Amniotic stem cell (primary cell): ENCODE measurements at regions not wholly inside any gene's neighbourhood (a gene's known extent, or its start where the extent isn't known, plus 50 kb on each side); places are given as distances from the start of the nearest gene placed in this dataset.
"Not testable (repeated sequence)": the region's sequence is repeated elsewhere in the genome, so short reads cannot be mapped to it uniquely, and the experiment has no call there.

Source experiments
- DNase-seq: peaks from one replicate; lab custom pipeline; 2025; lab: John Stamatoyannopoulos, UW

DNA sequence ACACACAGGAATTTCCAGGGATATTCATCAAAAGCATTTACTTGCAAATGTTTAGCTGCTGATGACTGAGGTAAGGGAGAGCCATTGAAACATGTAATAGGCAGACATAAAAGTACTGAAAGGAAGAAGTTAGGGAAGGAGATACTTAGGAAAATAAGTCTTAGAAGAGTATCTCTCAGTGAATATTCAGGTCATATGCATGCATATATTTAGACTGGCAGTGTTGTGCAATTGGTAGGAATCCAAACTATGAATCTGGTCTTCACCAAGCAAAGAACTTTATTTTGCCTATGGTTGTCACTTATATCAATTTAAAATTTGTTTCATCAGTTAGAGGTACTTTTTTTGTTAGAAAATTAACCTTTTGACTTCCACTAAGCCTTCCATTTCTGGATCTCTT, 1490.7 kb downstream of the SUCLG1 start:
- no peak for DNase-seq

DNA sequence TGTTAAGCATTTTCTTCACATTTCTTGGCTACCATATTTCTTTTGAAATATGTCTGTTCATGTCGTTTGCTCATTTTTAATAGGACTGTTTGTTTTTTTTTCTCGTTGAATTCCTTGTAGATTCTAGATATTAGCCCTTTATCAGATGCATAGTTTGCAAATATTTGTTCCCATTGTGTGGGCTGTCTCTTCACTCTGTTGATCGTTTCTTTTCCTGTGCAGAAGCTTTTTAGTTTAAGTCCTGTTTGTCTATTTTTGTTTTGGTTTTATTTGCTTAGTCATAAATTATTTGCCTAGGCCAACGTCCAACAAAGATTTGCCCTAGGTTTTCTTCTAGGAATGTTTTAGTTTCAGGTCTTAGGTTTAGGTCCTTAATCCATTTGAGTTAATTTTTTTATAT, 1494.7 kb downstream of the SUCLG1 start:
- DNase-seq: no peak

DNA sequence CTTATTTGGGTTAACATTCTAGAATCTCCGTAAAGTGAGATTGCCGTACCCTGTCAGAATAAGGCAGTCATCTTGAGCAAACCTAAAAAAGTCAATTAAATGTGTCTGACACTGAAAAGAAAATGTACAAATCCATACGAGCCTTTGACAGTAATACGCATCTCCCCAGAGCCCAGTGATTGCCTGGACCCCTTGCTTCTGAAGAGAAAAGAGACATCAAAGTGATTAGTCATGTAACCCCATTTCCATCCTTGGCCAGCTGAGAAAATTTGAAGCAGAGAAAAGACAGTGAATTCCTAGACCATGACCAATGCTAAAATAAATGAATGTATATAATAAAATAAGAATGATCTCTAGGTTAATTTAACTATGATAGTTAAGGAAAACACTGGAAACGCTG, 1499.4 kb downstream of the SUCLG1 start:
- DNase-seq: no peak

DNA sequence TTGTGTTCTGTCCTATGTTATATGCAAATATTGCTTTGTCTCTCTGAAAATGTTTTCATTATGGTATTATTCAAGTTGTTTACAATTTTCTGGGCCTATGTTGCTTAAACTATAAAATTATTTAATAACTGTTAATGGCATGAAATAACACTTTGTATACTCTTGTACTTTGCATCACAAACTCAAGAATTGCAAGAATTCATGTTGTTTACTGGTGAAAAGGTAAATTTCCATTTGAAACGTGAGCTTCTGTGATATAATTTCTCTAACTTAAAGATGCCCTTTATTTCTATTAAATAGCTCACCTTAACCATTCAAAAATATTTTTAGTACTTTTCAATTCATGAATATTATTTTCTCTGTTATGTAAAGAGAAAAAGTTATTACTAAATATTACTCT, 1504.2 kb downstream of the SUCLG1 start:
- DNase-seq: no peak

DNA sequence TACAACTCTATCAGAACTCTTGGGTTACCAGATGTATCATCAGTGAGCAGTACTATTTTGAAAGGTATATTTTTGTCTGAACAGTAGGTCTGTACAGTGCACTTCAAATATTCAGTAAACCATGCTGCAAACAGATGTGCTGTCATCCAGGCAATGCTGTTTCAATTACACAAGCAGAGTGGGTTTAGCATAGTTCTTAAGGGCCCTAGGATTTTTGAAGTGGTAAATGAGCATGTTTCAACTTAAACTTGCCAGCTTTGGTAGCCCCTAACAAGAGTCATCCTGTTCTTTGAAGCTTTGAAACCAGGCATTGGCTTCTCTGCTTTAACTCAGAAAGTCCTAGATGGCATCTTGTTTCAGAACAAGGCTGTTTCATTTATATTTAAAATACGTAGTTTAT, 1519.9 kb downstream of the SUCLG1 start:
- DNase-seq: no peak

DNA sequence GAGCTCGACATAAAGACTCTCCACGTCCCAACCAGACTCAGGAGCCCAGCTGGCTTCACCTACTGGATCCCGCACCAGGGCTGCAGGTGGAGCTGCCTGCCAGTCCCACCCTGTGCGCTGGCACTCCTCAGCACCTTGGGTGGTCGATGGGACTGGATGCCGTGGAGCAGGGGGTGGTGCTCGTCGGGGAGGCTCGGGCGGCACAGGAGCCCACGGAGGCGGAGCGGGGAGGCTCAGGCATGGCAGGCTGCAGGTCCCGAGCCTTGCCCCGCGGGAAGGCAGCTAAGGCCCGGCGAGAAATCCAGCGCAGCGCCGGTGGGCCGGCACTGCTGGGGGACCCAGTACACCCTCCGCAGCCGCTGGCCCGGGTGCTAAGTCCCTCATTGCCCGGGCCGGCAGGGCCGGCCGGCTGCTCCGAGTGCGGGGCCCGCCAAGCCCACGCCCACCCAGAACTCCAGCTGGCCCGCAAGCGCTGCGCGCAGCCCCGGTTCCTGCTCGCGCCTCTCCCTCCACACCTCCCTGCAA, 1520.7 kb downstream of the SUCLG1 start:
- not testable (repeated sequence) for DNase-seq

DNA sequence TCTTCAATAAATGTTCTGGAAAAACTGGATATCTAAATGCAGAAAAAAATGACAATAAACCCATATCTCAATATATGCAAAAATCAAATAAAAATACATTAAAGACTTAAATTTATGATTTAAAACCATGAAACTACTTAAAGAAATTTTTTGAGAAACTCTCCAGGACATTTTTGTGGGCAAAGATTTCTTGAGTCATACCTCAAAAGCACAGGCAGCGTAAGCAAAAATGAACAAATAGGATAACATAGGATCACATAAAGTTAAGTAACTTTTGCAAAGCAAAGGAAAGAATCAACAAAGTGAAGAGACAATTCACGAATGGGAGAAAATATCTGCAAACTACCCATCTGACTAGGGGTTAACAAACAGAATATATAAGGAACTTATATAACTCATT, 1545.5 kb downstream of the SUCLG1 start:
- no peak for DNase-seq

DNA sequence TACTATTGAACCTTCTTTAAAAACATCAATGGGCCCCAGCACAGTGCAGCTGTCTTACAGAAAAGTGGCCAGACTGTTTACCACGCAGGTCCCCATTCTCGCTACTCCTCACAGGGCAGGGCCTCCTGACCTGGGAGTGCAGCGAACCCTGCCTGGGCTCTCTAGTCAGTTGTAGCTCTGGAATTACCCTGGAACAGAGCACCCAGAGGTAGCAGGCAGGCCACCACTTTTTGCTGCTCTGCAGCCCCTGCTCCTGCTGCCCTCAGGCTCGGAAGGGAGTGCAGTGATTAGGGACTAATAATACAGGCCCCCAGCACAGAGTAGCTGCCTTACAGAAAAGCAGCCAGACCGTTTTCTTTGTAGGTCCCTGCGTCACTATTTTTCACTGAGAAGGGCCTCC, 1563.0 kb downstream of the SUCLG1 start:
- no peak for DNase-seq

DNA sequence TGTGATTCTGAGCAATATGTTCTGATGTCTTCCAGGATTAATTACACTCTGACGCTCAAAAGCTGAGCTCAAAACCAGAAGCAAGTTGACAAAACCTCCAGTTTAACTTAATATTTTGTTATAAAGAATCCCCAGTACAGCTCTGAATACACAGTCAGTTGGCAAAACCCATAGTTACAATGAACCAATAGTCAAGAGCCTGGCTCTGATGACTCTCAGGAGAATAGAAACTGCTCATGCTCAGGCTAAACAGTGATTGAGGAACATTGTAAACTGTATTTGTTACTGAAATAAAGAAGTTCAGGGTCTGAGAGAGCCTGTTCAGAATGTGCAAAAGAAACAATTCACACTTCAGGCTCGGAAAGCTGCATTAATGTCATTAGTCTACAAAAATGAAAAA, 1565.9 kb downstream of the SUCLG1 start:
- DNase-seq: no peak

DNA sequence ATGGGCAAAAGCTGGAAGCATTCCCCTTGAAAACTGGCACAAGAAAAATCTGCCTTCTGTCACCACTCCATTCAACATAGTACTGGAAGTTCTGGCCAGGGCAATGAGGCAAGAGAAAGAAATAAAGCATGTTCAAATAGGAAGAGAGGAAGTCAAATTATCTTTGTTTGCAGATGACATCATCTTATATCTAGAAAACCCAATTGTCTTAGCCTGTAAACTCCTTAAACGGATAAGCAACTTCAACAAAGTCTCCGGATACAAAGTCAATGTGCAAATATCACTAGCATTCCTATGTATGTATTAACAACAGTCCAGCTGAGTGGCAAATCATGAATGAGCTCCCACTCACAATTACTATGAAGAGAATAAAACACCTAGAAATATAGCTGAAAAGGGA, 1579.3 kb downstream of the SUCLG1 start:
- DNase-seq: no peak

DNA sequence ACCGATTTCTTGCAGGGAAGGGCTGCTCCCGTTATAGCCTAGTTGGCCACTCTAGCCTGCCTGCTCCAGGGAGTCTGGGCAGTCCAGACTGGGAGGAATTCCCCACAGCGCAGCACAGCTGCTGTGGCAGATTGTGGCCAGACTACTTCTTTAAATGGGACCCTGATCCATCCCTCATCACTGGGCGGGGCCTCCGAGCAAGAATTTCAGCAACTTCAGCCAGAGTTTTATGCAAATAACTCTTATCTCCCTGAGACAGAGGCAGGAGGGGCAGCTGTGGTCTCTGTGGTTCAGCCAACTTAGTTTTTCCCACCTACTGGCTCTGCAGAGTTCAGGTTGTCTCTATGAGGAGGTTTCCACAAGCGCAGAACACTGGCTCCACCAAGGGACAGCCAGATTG, 1583.2 kb downstream of the SUCLG1 start:
- no peak for DNase-seq

DNA sequence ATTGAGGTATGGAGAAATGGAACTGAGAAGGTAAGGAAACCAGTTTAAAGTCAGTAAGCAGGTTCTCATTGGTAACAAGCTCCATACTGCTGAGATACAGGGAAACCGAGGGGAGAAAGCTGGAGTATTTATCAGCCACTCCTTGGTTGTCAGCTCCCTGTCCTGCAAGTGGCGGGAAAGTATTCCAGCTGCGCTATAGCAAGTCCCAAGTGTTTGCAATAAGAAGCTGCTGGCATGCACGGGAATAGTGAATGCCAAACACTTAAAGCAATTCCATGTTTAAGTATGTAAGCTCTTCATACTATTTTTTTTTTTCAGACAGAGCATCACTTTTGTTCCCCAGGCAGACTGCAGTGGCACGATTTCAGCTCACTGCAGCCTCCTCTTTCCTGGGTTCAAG, 1601.1 kb downstream of the SUCLG1 start:
- no peak for DNase-seq

DNA sequence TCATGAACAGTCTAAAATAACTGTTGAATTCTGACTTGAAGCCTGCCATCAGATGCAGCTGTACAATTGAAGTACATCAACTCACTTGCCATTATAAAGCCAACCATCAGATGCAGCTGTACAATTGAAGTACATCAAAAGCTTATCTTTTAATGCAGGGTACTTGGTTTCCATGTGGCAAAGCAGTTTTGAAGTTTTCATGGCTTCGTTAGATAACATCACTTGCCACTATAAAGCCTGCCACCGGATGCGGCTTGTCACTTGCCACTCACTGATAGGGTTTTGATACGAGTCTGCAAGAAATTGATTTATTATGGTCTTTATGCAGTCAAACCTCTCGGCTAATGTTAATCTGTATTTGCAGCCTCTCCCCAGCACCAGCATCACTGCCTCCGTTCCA, 1605.8 kb downstream of the SUCLG1 start:
- DNase-seq: no peak

DNA sequence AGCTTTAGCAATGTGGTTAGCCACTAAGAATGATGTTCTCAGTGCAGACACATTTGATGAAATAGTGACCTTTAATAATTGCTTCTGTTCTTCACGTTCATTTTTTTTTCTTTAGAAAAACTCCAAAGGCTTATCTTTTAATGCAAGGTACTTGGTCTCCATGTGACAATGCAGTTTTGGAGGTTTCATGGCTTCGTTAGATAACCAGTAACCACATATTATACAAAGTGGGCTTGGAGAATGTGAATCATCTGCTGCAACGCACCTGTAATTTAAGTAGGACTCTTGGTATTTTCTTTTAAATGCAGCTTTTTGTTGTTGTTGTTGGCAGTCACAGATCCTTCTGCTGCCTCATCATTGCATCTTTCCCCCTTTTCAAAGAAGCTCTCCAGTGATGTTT, 1606.3 kb downstream of the SUCLG1 start:
- DNase-seq: no peak

DNA sequence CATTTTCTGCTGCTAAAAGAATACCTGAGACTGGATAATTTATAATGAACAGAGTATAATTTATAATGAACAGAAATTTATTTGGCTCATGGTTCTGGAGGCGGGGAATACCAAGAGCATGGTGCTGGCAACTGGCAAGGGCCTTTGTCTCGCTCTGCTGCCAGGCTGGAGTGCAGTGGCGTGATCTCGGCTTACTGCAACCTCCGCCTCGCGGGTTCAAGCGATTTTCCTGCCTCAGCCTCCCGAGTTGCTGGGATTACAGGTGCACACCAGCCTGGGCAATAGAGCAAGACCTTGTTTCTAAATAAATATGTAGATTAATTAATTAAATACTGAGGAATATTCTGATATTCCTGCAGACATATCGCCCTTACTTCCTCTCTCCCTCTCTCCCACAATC, 1610.8 kb downstream of the SUCLG1 start:
- DNase-seq: no peak

DNA sequence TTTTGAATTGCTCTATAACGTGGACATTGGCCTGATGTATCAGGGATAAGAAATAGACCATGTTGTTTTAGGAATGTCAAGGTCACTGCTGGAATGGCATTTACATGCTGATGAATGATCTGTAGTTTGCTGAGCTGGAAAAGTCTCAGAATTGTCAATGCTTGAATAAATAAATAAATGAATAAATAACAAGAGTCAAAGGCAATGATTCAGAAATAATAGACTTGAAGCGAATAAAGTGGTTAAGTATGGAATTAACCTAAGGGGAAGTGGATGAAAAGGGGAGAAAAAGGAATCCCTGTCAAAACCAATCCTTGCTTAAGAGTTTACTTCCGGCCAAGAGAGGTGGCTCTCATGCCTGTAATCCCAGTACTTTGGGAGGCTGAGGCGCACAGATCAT, 1620.0 kb downstream of the SUCLG1 start:
- DNase-seq: no peak

DNA sequence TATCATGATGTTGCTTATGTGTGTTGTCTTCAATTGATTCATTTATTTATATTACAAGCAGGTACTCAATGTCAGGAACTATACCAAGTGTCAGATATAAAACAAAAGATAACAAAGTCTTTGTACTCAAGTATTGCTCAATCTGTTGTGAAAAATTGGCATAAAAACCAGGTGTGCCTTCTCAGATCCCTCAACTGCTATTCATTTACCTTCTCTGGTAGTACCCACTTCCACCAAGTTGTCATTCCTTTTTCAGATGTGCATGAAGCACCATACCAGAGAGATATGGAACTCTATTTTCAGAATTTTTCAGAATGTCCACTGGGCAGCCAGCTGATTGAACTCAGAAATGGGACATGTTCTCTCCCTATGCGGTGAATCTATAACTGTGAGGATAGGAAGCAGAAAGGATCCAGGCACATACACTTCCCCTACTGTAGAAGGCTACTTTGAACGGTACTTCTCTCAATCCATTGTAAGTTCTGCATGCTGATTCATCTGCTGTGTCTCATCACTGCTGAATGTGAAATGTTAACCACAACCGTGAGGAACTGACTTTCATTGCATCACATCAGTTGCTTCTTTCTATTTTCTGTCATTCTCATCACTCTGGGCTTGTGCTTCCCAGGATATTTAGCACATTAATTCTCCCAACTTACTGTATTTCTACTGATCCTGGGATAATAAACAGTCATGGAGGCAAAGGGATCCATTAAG, 1621.3 kb downstream of the SUCLG1 start:
- peak; percentile 30 for DNase-seq

DNA sequence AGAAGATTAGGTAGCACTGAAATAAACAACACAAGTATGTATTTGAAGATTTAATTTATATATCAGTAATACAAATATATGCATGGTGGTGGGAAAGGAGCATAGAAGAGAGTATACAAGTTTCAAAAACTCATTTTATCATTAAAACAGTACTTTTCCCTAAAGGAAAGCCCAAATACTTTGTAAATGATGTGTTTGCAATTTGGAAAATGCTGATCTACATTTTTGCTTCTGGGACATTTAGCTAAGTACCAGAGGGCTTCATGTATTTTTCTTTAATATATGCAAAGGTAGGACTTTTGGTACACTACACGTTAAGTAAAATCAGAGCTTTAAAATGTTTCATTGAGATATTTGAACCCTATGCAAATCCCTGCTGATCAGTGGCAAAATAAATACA, 1624.2 kb downstream of the SUCLG1 start:
- no peak for DNase-seq

DNA sequence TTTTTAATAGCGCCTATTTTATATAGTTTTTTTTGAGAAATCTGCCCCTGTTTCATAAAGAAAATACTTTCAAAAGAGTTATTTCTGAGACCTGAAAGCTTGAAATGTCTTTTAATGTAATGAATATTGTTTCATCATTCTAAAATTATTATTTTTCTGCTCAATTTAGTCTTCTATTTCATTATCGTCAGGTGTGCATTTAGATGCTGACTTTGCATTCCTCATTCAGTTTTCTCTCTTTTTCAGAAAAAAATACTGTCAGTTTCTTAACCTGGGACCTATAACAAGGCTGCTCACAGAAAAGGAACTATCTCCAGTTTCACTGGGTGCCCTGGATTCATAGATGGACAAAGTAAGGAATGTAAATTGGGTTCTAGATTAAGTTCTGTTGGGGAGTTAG, 1631.7 kb downstream of the SUCLG1 start:
- no peak for DNase-seq

DNA sequence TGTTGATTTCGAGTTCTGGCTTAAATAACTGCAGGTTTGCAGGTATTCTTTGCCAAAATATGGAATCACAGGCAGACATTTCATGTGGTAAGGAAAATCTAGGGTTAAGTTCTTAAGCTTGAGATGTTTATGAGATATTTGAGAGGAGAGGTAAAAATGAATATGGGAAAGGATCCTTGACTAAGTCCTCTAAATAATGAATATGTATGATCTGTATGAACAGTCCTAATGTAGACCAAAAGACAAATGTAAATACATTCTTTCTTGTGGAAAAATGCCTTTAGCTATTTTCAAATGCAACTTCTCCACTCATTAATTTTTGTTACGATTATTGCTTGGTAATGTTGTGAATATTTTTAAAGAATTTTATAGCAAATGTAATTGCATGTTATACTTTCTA, 1632.6 kb downstream of the SUCLG1 start:
- no peak for DNase-seq

DNA sequence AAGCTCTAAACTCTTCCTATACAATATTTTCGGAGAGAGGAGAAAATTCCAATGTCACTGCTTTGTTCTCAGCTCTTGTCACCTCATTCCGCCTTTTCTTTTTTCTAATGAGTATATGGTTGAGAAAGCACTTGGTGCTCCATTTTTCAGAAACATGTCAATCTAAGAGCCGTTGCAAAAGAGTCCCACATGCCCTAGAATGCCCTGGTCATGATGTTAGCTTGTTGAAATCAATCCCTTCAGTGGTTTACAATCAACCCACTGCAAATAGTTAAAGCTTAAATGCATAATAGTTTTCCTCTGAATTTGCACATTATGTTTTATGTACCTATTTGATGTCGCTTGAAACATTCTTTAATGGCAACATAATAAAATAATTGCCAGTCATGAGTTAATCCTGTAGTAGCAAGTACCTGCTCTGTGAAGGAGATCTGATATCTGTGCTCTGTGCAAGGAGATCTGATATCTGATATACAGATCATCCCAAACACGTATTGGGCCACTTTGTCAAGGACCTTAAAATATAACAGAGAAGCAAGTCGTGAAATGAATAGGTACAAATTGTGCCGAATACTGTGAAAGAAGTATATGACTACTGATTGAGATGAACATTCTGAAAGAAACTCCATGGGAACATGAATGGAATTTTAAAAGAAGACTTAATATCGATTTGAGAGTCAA, 1633.5 kb downstream of the SUCLG1 start:
- no peak for DNase-seq

DNA sequence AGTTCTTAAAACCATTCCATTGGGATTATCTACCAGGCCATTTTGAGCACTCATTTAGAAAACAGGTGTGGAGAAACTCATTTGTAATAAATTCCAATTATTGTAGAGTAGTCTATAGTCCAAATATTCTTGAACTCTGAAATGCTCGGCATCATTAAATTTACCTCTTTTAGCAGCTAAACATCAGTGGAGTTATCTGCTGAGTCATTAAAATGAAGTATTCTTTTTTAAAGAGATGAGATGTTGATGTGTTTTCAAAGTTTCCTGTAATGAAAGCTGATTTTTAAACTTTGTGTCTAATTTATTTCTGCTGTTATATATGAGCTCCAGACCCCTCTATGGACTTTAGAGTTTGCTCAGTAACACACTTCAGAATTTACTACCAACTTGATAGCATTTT, 1635.2 kb downstream of the SUCLG1 start:
- no peak for DNase-seq

DNA sequence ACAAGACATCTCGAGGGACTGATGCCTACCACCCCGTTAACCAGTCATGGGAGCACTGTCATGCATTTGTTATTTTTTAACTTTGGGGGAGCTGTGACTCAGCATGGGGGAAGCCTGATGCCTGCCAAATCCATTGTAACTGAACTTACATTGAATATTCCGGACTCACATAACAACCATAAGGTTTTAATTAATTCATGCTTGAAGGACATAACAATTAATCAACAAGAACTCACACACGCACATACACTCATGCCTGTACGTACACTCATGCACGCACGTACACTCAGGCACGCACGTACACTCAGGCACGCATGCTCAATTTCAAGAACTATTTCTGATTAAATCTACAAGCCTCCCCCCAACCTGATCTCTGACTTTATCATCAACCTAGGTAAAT, 1639.1 kb downstream of the SUCLG1 start:
- no peak for DNase-seq

DNA sequence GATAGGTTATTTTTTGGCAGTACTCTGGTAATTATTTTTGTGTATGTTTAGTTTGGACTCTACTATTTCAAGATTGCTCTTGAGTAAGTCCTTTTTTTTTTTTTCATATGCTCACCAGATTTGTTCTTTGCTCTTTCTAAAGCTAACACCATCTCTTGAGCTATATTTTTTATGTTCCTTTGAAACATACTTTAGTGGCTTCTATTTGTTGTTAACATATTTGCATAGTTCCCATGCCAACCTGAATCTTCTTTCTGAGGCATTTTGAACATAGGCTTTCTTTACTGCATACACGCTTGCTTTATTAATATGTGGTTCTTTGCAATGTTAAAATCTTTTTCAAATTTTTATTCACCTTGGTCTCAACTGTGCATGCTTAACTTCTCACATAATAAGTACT, 1644.9 kb downstream of the SUCLG1 start:
- no peak for DNase-seq
